ENCODE measurements at regions not wholly inside any gene's neighbourhood (a gene's known extent, or its start where the extent isn't known, plus 50 kb on each side); places are given as distances from the start of the nearest gene placed in this dataset.

DNA sequence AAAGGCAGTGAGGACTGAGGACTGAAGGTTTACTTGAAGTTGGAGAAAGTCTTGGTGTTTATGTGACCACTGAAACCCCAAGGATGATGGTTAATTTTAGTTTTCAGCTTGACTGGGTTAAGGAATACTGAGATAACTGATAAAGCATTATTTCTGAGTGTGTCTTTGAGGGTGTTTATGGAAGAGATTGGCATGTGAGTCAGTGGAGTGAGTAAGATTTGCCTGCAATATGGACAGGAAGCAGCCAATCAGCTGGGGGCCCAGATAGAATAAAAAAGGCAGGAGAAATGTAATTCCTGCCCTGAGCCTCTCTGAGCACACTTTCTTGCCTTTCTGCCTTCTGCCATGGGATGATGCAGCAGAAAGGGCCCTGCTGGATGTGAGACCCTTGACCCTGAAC, 92.4 kb downstream of the KBTBD8 start:
- TF ChIP-seq POLR2AphosphoS5 (IDR thresholded peaks at IDR 0.05; ENCODE audit: low read depth, low read length) = no peak
- TF ChIP-seq, protein P1, sequence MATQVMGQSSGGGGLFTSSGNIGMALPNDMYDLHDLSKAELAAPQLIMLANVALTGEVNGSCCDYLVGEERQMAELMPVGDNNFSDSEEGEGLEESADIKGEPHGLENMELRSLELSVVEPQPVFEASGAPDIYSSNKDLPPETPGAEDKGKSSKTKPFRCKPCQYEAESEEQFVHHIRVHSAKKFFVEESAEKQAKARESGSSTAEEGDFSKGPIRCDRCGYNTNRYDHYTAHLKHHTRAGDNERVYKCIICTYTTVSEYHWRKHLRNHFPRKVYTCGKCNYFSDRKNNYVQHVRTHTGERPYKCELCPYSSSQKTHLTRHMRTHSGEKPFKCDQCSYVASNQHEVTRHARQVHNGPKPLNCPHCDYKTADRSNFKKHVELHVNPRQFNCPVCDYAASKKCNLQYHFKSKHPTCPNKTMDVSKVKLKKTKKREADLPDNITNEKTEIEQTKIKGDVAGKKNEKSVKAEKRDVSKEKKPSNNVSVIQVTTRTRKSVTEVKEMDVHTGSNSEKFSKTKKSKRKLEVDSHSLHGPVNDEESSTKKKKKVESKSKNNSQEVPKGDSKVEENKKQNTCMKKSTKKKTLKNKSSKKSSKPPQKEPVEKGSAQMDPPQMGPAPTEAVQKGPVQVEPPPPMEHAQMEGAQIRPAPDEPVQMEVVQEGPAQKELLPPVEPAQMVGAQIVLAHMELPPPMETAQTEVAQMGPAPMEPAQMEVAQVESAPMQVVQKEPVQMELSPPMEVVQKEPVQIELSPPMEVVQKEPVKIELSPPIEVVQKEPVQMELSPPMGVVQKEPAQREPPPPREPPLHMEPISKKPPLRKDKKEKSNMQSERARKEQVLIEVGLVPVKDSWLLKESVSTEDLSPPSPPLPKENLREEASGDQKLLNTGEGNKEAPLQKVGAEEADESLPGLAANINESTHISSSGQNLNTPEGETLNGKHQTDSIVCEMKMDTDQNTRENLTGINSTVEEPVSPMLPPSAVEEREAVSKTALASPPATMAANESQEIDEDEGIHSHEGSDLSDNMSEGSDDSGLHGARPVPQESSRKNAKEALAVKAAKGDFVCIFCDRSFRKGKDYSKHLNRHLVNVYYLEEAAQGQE (IDR thresholded peaks at IDR 0.05; ENCODE audit: insufficient read depth in 1 of 2, low read depth in 2 of 2, low read length in 2 of 2) = no peak
- TF ChIP-seq TAF1 (IDR thresholded peaks at IDR 0.05; ENCODE audit: borderline replicate concordance, insufficient read depth, low read length) = no peak
- TF ChIP-seq FOXP2 (optimal IDR thresholded peaks at IDR 0.05; ENCODE audit: borderline replicate concordance, extremely low read depth, extremely low read length, insufficient read depth) = no peak
- TF ChIP-seq SIN3A (IDR thresholded peaks at IDR 0.05; ENCODE audit: borderline replicate concordance, insufficient read depth, low read length) = no peak
